Activated CD4-positive, alpha-beta memory T cell treated with anti-CD3 and anti-CD28 coated beads for 36 hours (primary cell): ENCODE measurements at regions not wholly inside any gene's neighbourhood (a gene's known extent, or its start where the extent isn't known, plus 50 kb on each side); places are given as distances from the start of the nearest gene placed in this dataset.
"Not testable (repeated sequence)": the region's sequence is repeated elsewhere in the genome, so short reads cannot be mapped to it uniquely, and the experiment has no call there.

Experiments
- CTCF ChIA-PET: fragments of 350-600 bp; sonication (Branson Sonifier 250); formaldehyde crosslinking; loops from one replicate; lab custom pipeline; 2021; ENCODE audit warnings: antibody characterized with exemption, inconsistent platforms; lab: Charles Lee
- POLR2A ChIA-PET: fragments of 350-600 bp; sonication (Branson Sonifier 250); formaldehyde crosslinking; loops from one replicate; lab custom pipeline; 2021; ENCODE audit warnings: antibody characterized with exemption; lab: Charles Lee
- DNase-seq: peaks from one replicate; pipeline ENCODE4 v3.0.0-alpha.2; 2020
- H3K27ac Mint-ChIP-seq: one replicate; pipeline ENCODE4 v1.8.0; 2021; ENCODE audit warnings: mixed read lengths
- H3K27me3 Mint-ChIP-seq: one replicate; pipeline ENCODE4 v1.8.0; 2021; ENCODE audit warnings: mixed read lengths
- H3K36me3 Mint-ChIP-seq: one replicate; pipeline ENCODE4 v1.8.0; 2021; ENCODE audit warnings: mixed read lengths
- H3K4me1 Mint-ChIP-seq: one replicate; pipeline ENCODE4 v1.8.0; 2021; ENCODE audit warnings: low read depth, mixed read lengths
- H3K4me3 Mint-ChIP-seq: one replicate; pipeline ENCODE4 v1.8.0; 2021; ENCODE audit warnings: mild to moderate bottlenecking, mixed read lengths
- H3K9me3 Mint-ChIP-seq: one replicate; pipeline ENCODE4 v1.8.0; 2021; ENCODE audit warnings: mixed read lengths
- intact Hi-C: fragments of 100-400 bp; cut with micrococcal nuclease; formaldehyde crosslinking; loops from one replicate; pipeline ENCODE4 v1.15.1; 2023

DNA sequence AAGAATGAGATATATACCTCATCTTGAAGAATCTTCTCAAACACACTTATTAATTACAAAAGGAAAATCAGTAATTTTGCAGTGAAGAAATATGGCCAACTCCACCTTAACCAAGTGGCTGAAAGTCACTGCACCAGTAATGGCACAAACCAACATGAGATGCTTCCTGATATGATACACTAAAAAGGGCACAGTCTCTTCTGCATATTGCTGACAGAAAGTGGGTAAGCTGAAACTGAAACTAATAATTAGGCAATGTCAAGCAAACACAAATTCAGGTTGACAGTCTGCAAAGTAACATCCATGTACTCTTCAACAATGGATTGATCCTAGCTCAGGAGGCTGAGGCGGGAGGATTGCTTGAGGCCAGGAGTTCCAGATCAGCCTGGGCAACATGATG, 56.1 kb downstream of the ZNF22 start:
- H3K4me3 Mint-ChIP-seq, H3K36me3 Mint-ChIP-seq, H3K4me1 Mint-ChIP-seq, CTCF ChIA-PET, DNase-seq, POLR2A ChIA-PET, H3K27ac Mint-ChIP-seq, H3K27me3 Mint-ChIP-seq, H3K9me3 Mint-ChIP-seq, intact Hi-C loops: not testable (repeated sequence)

DNA sequence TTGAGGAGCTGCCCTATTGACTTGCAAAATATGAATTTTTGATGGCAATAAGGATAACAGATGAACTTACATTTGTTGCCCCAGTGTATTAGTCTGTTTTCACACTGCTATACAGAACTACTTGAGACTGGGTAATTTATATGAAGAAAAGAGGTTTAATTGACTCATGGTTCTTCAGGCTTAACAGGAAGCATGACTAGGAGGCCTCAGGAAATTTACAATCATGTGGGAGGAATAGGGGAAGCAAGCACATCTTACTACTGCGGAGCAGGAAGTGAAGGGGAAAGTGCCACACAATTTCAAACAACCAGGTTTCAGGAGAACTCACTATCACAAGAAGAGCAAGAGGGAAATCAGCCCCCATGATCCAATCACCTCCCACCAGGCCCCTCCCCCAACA, 57.9 kb downstream of the ZNF22 start:
- CTCF ChIA-PET, result no interaction called here

DNA sequence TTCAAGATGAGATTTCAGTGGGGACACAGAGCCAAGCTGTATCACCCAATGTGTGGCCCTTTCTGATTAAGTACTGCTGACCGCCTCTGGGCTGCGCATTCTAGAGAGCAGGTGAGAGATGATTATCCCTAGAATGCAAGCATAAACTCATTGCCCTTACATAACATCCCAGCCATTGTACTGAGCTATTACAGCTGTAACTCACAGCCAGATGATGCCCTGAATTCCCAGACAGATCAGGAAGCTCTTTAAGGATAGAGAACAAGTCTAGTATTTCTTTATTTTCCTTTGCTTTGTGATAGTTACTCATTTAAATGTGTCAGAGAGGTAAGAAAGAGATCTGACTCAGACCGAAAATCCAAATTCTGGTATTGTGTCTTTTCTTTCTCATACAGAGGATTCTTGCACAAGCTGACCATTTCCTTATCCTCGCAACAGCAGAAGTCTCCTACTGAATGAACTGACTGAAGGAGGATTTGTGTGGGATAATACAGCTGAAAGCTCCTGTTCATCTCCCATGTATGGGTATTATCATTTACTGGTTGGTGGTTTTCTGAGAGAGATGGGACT, 58.4 kb downstream of the ZNF22 start:
- Mint-ChIP-seq H3K9me3 (no peaks in the 10 kb centered on the region), H3K27ac (no peak overlapping the region), H3K27me3 (peaks cover 5% of the 10 kb centered on the region), H3K4me1 (no peaks in the 10 kb centered on the region), H3K4me3 (no peak overlapping the region), H3K36me3 (no peaks in the 10 kb centered on the region)
- ChIA-PET POLR2A (no interaction called here), CTCF (no interaction called here)
- intact Hi-C loops, result no loop called here
- DNase-seq, result no peak

More for the DNA sequence above, 57.9 kb downstream of the ZNF22 start:
- intact Hi-C loops, result no loop called here
- no peak overlapping the region for H3K27ac Mint-ChIP-seq
- DNase-seq, result no peak
- POLR2A ChIA-PET, result no interaction called here
- H3K27me3 Mint-ChIP-seq, result peaks cover 5% of the 10 kb centered on the region
- no peak overlapping the region for H3K4me3 Mint-ChIP-seq
- no peaks in the 10 kb centered on the region for H3K36me3 Mint-ChIP-seq
- H3K4me1 Mint-ChIP-seq, result no peaks in the 10 kb centered on the region
- no peaks in the 10 kb centered on the region for H3K9me3 Mint-ChIP-seq

DNA sequence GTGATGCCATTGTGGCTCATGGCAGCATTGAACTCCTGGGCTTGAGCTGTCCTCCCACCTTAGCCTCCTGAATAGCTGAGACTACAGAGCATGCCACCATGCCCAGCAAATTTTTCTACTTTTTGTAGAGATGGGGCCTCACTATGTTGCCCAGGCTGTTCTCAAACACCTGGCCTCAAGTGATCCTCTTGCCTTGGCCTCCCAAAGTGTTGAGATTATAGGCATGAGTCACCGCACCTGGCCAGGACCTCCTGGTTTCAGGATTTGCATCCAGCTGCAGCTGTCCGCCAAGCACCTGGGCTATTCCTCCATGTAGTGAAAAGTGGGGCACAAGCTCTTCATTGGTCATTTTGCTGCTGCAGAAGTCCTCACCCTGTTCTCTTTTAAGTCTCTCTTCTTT, 58.9 kb downstream of the ZNF22 start:
- ChIA-PET POLR2A (no interaction called here), CTCF (no interaction called here)
- DNase-seq, result no peak
- Mint-ChIP-seq H3K4me1 (no peaks in the 10 kb centered on the region), H3K36me3 (no peaks in the 10 kb centered on the region), H3K4me3 (no peak overlapping the region), H3K27me3 (peaks cover 5% of the 10 kb centered on the region), H3K9me3 (no peaks in the 10 kb centered on the region), H3K27ac (no peak overlapping the region)
- intact Hi-C loops, result no loop called here

- ChIA-PET POLR2A (interaction anchor here (1.3 kb wide), 1 partner anchor 20 kb away, joined by 3 read pairs; no protein-coding TSS in a partner anchor), CTCF (interaction anchor here (0.5 kb wide), 1 partner anchor 726 kb away, joined by 3 read pairs; no protein-coding TSS in a partner anchor)
- intact Hi-C loops, result no loop called here
- Mint-ChIP-seq H3K36me3 (no peaks in the 10 kb centered on the region), H3K9me3 (no peaks in the 10 kb centered on the region), H3K27ac (no peak overlapping the region), H3K4me3 (no peak overlapping the region), H3K4me1 (no peaks in the 10 kb centered on the region), H3K27me3 (peaks cover 2% of the 10 kb centered on the region)
- no peak for DNase-seq
These were observed 61.3 kb downstream of the ZNF22 start for GRCh38 chr10:45061982-45062381.

- ChIA-PET CTCF (no interaction called here), POLR2A (no interaction called here)
- intact Hi-C loops, result no loop called here
- Mint-ChIP-seq H3K27me3 (peaks cover 2% of the 10 kb centered on the region), H3K4me3 (no peak overlapping the region), H3K36me3 (no peaks in the 10 kb centered on the region), H3K4me1 (no peaks in the 10 kb centered on the region), H3K27ac (no peak overlapping the region), H3K9me3 (no peaks in the 10 kb centered on the region)
- no peak for DNase-seq
These were observed 63.0 kb downstream of the ZNF22 start for GRCh38 chr10:45063591-45064231.

DNA sequence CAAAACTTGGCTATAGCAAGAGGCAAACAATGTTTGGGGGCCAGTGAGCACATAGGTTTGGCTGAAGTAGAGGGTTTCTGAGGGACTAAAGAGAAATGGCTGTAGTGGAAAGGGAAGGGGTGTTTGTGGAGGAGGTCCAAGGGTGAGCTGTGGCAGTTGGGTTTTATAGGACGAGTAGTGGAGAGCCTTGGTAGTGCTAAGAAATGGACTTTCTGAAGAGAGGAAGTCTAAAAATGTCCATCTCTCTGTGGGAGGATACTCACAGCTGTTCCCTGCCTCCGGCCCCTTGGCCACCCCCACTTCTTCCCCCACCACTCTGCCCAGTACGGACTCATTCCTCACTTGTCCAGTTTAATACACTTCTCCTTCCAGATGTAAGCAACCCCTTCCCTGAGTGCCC, 64.3 kb downstream of the ZNF22 start:
- Mint-ChIP-seq H3K27ac (no peak overlapping the region), H3K4me3 (no peak overlapping the region), H3K4me1 (no peaks in the 10 kb centered on the region), H3K9me3 (no peaks in the 10 kb centered on the region), H3K27me3 (no peaks in the 10 kb centered on the region), H3K36me3 (no peaks in the 10 kb centered on the region)
- ChIA-PET POLR2A (no interaction called here), CTCF (no interaction called here)
- no peak for DNase-seq
- intact Hi-C loops, result no loop called here

GRCh38 chr10:45071043-45071813, 70.5 kb downstream of the ZNF22 start:
- H3K4me1 Mint-ChIP-seq, result no peaks in the 10 kb centered on the region
- ChIA-PET CTCF (no interaction called here), POLR2A (no interaction called here)
- peaks cover 7% of the 10 kb centered on the region for H3K27me3 Mint-ChIP-seq
- H3K9me3 Mint-ChIP-seq, result peaks cover 12% of the 10 kb centered on the region
- intact Hi-C loops, result no loop called here
- no peak overlapping the region for H3K27ac Mint-ChIP-seq
- H3K4me3 Mint-ChIP-seq, result no peak overlapping the region
- H3K36me3 Mint-ChIP-seq, result no peaks in the 10 kb centered on the region
- no peak for DNase-seq

DNA sequence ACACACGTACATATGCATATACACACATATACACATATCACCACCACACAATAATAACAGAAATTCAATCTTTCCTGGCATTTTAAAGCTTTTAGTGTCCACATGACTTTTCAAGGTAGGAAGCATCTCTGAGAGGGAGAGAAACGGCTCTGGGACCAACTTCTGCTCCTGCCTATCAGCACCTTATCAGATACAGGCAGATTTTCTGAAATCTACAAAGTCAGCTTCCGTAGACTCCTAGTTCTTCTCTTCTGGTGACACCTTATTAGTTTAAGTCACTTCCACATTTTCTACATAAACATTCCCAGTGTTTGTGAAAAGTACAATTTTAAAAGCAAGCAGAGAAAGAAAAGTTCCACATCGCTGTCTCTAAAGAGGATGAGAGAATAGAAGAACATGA, 74.5 kb downstream of the ZNF22 start:
- DNase-seq, result no peak
- CTCF ChIA-PET, result no interaction called here
- Mint-ChIP-seq H3K36me3 (no peaks in the 10 kb centered on the region), H3K4me3 (no peak overlapping the region), H3K9me3 (peaks cover 12% of the 10 kb centered on the region), H3K27ac (no peak overlapping the region), H3K27me3 (peaks cover 20% of the 10 kb centered on the region), H3K4me1 (no peaks in the 10 kb centered on the region)
- POLR2A ChIA-PET, result no interaction called here
- intact Hi-C loops, result no loop called here

DNA sequence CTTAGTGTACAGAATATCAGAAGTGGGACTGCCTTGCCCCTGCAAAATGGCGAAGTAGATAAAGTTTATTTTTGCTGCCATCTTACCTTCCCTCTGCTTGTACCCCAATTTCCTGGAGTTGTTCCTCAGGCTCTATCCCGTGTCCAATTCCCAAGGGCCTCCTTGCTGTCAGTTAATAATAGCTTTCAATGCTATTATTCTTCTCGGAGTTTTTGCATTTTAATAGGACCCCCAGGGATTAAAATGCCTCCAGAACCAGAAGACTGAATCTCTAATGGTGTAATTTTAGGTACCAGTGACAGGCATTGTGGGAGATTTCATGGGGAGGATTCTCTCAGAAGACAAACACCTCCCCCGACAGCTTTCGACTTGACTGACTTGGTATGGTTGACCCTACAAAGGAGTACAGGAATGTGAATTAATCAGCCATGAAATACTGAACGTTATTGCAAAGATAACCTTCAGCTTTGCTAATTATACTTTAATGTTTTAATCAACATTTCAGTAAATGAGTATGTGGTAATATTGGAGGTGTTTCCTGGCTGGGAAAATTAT, 75.2 kb downstream of the ZNF22 start:
- no peak for DNase-seq
- Mint-ChIP-seq H3K27me3 (peaks cover 22% of the 10 kb centered on the region), H3K27ac (no peak overlapping the region), H3K4me3 (no peak overlapping the region), H3K9me3 (peaks cover 5% of the 10 kb centered on the region), H3K36me3 (no peaks in the 10 kb centered on the region), H3K4me1 (no peaks in the 10 kb centered on the region)
- POLR2A ChIA-PET, result no interaction called here
- CTCF ChIA-PET, result no interaction called here
- intact Hi-C loops, result no loop called here

DNA sequence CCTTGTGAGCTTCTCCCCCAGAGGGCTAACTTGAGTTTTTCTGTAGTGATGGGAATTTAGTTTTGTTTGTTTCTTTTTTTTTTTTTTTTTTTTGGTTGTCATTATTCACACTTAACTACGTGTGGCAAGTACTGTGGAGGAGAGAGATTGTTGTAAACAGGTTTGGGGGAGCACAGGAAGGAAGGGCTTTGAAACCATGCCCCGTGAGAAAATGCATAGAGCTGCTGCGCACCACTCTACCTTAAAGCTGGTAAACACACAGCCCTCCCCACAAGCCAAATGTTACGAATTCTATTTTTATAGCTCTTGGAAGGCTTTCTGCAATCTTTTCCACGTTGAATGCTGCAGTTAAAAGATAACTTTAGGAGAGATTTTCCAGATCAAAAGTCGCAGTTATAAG, 76.2 kb downstream of the ZNF22 start:
- Mint-ChIP-seq H3K27me3 (peaks cover 22% of the 10 kb centered on the region), H3K36me3 (no peaks in the 10 kb centered on the region), H3K27ac (no peak overlapping the region), H3K4me3 (no peak overlapping the region), H3K4me1 (no peaks in the 10 kb centered on the region), H3K9me3 (no peaks in the 10 kb centered on the region)
- POLR2A ChIA-PET, result no interaction called here
- CTCF ChIA-PET, result no interaction called here
- DNase-seq, result no peak
- intact Hi-C loops, result no loop called here

DNA sequence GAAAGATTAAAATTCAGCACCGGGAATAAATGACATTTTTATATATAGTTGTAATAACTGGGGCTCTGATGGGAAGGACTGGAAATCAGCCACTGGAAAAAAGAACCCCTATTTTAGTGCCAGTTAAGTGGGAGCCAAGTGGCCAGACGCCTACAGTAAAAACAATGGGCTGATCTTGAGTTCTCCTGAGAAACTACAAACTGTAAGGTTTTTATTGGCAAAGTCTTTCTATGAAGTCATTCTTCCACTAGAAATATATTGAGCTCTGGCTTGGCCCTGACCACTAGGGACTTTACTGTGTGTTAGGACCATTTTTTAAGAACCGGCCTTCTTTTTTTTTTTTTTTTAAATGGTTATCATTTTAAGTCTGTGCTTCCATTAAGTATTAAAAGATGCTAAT, 79.6 kb downstream of the ZNF22 start:
- Mint-ChIP-seq H3K9me3 (peaks cover 7% of the 10 kb centered on the region), H3K27ac (no peak overlapping the region), H3K27me3 (peaks cover 22% of the 10 kb centered on the region), H3K4me3 (no peak overlapping the region), H3K36me3 (no peaks in the 10 kb centered on the region), H3K4me1 (no peaks in the 10 kb centered on the region)
- no peak for DNase-seq
- CTCF ChIA-PET, result no interaction called here
- POLR2A ChIA-PET, result no interaction called here
- intact Hi-C loops, result no loop called here
